K562 (cell line): ENCODE measurements at regions not wholly inside any gene's neighbourhood (a gene's known extent, or its start where the extent isn't known, plus 50 kb on each side); places are given as distances from the start of the nearest gene placed in this dataset.
A peak's percentile ranks its signal among the peaks of the same experiment; 100 is the strongest.

Experiments
- ADNP ChIP-seq: fragments of 200-800 bp; sonication (Bioruptor generic); IDR thresholded peaks from 2 replicates; pipeline ENCODE4 v1.6.1; 2016; ENCODE audit warnings: missing genetic modification characterization, missing compliant biosample characterization
- CREM ChIP-seq: IDR thresholded peaks from 2 replicates; pipeline ENCODE4 v1.6.1; 2014; ENCODE audit warnings: antibody characterized with exemption, low read depth
- FOSL1 ChIP-seq: fragments of 200-800 bp; sonication (Bioruptor generic); conservative IDR thresholded peaks from 2 replicates; pipeline ENCODE4 v1.6.1; 2016; ENCODE audit warnings: missing genetic modification characterization, missing compliant biosample characterization
- HDAC2 ChIP-seq: fragments of 450-650 bp; IDR thresholded peaks from 2 replicates; pipeline ENCODE4 v1.6.1; 2016; ENCODE audit warnings: mild to moderate bottlenecking
- KDM1A ChIP-seq, 2 experiments: fragments of 450-650 bp; IDR thresholded peaks; 2 replicates each; pipeline ENCODE4 v1.6.1; 2016; ENCODE audit warnings: mild to moderate bottlenecking in 2 of 2
- PCBP2 ChIP-seq: fragments of 200-400 bp; formaldehyde crosslinking; IDR thresholded peaks from 2 replicates; pipeline ENCODE4 v1.6.1; 2018; ENCODE audit warnings: low read length, low read depth, mild to moderate bottlenecking, moderate library complexity; ENCODE audit not compliant: poor library complexity, severe bottlenecking
- RCOR1 ChIP-seq, 2 experiments: IDR thresholded peaks; 2 replicates each; pipeline ENCODE4 v1.6.1; 2012; ENCODE audit warnings: low read depth in 2 of 2, low read length in 2 of 2, borderline replicate concordance in 1 of 2, improper control_type of control experiment in 1 of 2
- SMARCA5 ChIP-seq: fragments of 450-650 bp; IDR thresholded peaks from 2 replicates; pipeline ENCODE4 v1.6.1; 2016
- ZBED1 ChIP-seq: IDR thresholded peaks from 2 replicates; pipeline ENCODE4 v1.6.1; 2014
- ZNF584 ChIP-seq: fragments of 200-800 bp; sonication (Bioruptor generic); IDR thresholded peaks from 2 replicates; pipeline ENCODE4 v1.6.1; 2016; ENCODE audit warnings: low read depth, mild to moderate bottlenecking, missing genetic modification characterization, missing compliant biosample characterization
- TF ChIP-seq, protein P1 (sequence below): fragments of 250-450 bp; sonication (Bioruptor Pico); IDR thresholded peaks from 2 replicates; pipeline ENCODE4 v1.8.0; 2022; ENCODE audit warnings: inconsistent platforms, mild to moderate bottlenecking, moderate library complexity, borderline replicate concordance

DNA sequence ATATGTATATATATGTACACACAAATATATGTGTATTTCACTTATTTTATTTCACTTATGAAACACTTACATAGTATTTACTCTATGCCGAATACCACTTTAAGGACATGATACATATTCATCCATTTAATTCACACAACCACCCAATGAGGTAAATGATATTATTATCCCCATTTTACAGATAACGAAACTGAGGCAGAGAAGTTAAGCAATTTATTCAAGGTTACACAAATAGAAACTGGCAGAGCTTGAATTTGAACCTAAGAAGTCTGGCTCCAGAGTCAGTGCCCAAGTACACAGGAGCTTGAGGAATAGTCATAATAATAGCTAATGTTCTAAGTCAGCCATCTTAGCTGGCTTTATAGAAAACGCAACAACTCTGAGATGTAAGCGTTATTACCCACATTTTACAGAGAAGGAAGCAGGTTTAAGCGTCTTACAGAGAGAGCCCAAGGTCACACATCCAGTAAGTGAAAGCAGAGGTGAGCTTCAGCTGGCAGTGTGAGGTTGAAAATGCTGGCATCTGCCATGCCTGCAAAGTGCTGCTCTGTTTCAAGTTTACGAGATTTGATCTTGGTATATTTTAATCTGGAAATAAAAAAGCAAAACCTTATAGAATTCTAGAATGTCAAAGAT, 326.9 kb downstream of the LPIN1 start (continued):
- TF ChIP-seq RCOR1 (IDR thresholded peaks at IDR 0.05; ENCODE audit: borderline replicate concordance in 1 of 2, low read depth in 2 of 2, low read length in 2 of 2) (peak in 1 of 2 experiments; percentile 61; a peak in 1 of 4 replicates), PCBP2 (no peak), SMARCA5 (peak; percentile 60; the same call in 1 of the 2 replicates), ADNP (peak; percentile 95), CREM (no peak), HDAC2 (peak; percentile 44; the same call in 1 of the 2 replicates), FOSL1 (tag) (no peak), KDM1A (IDR thresholded peaks at IDR 0.05) (peak; percentile 67 to 82), ZBED1 (0 out of 2 replicates have a peak, but pooled peaks have one; percentile 3), ZNF584 (CRISPR knock-in tag) (no peak)
- TF ChIP-seq, protein P1, sequence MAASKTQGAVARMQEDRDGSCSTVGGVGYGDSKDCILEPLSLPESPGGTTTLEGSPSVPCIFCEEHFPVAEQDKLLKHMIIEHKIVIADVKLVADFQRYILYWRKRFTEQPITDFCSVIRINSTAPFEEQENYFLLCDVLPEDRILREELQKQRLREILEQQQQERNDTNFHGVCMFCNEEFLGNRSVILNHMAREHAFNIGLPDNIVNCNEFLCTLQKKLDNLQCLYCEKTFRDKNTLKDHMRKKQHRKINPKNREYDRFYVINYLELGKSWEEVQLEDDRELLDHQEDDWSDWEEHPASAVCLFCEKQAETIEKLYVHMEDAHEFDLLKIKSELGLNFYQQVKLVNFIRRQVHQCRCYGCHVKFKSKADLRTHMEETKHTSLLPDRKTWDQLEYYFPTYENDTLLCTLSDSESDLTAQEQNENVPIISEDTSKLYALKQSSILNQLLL (CRISPR knock-in tag), result no peak
- TF ChIP-seq, all 486 proteins: peak for 13
